SK-N-SH treated with all-trans-retinoic acid at 6 μM for 48 hours (cell line): ENCODE measurements at regions not wholly inside any gene's neighbourhood (a gene's known extent, or its start where the extent isn't known, plus 50 kb on each side); places are given as distances from the start of the nearest gene placed in this dataset.

Source experiments
- ATAC-seq: fragments of 200-7000 bp; cut with Tn5 transposase; 3 replicates; pipeline ENCODE4 v1.9.1; 2020; ENCODE audit warnings: mild to moderate bottlenecking, moderate library complexity
- ARNTL ChIP-seq: fragments of 450-650 bp; formaldehyde crosslinking; IDR thresholded peaks from 2 replicates; pipeline ENCODE4 v1.5.0; 2020; ENCODE audit warnings: low read depth, mild to moderate bottlenecking, moderate library complexity, borderline replicate concordance
- BACH2 ChIP-seq: fragments of 250-450 bp; sonication (Bioruptor Pico); IDR thresholded peaks from 2 replicates; pipeline ENCODE4 v1.9.0; 2021; ENCODE audit warnings: mild to moderate bottlenecking, borderline replicate concordance
- CREB5 ChIP-seq: fragments of 250-450 bp; sonication (Bioruptor Pico); IDR thresholded peaks from 2 replicates; pipeline ENCODE4 v1.5.1; 2020; ENCODE audit warnings: low read depth, mild to moderate bottlenecking, moderate library complexity
- CSRNP3 ChIP-seq: fragments of 250-450 bp; sonication (Bioruptor Pico); IDR thresholded peaks from 2 replicates; pipeline ENCODE4 v1.5.1; 2021; ENCODE audit warnings: mild to moderate bottlenecking, moderate library complexity
- ESRRG ChIP-seq: fragments of 250-450 bp; sonication (Bioruptor Pico); IDR thresholded peaks from 2 replicates; pipeline ENCODE4 v1.6.1; 2021; ENCODE audit warnings: mild to moderate bottlenecking
- GLIS3 ChIP-seq: fragments of 250-450 bp; sonication (Bioruptor Pico); IDR thresholded peaks from 2 replicates; pipeline ENCODE4 v1.5.0; 2020; ENCODE audit warnings: mild to moderate bottlenecking, moderate library complexity
- ISL1 ChIP-seq: fragments of 250-450 bp; sonication (Bioruptor Pico); IDR thresholded peaks from 2 replicates; pipeline ENCODE4 v2.1.2; 2022; ENCODE audit warnings: mild to moderate bottlenecking, moderate library complexity
- OSR1 ChIP-seq: fragments of 250-450 bp; sonication (Bioruptor Pico); IDR thresholded peaks from 2 replicates; pipeline ENCODE4 v1.8.0; 2022; ENCODE audit warnings: moderate library complexity, mild to moderate bottlenecking, inconsistent platforms
- PATZ1 ChIP-seq: fragments of 250-450 bp; sonication (Bioruptor Pico); IDR thresholded peaks from 2 replicates; pipeline ENCODE4 v1.8.0; 2020; ENCODE audit warnings: mild to moderate bottlenecking, moderate library complexity, borderline replicate concordance
- PPARA ChIP-seq: fragments of 250-450 bp; sonication (Bioruptor Pico); IDR thresholded peaks from 2 replicates; pipeline ENCODE4 v1.5.0; 2020; ENCODE audit warnings: mild to moderate bottlenecking, borderline replicate concordance
- RARB ChIP-seq: fragments of 250-450 bp; sonication (Bioruptor Pico); IDR thresholded peaks from 2 replicates; pipeline ENCODE4 v1.8.0; 2021; ENCODE audit warnings: mild to moderate bottlenecking, moderate library complexity
- TCF4 ChIP-seq: fragments of 250-450 bp; sonication (Bioruptor Pico); IDR thresholded peaks from 2 replicates; pipeline ENCODE4 v1.8.0; 2021; ENCODE audit warnings: mild to moderate bottlenecking, moderate library complexity, borderline replicate concordance
- TOX ChIP-seq: fragments of 250-450 bp; sonication (Bioruptor Pico); IDR thresholded peaks from 2 replicates; pipeline ENCODE4 v1.8.0; 2021; ENCODE audit warnings: mild to moderate bottlenecking, moderate library complexity, borderline replicate concordance
- ZFP3 ChIP-seq: fragments of 250-450 bp; sonication (Bioruptor Pico); IDR thresholded peaks from 2 replicates; pipeline ENCODE4 v1.5.0; 2020; ENCODE audit warnings: mild to moderate bottlenecking, moderate library complexity
- ZFP30 ChIP-seq: fragments of 450-650 bp; formaldehyde crosslinking; IDR thresholded peaks from 2 replicates; pipeline ENCODE4 v1.5.0; 2022; ENCODE audit warnings: mild to moderate bottlenecking, moderate library complexity
- ZNF70 ChIP-seq: fragments of 450-650 bp; formaldehyde crosslinking; IDR thresholded peaks from 2 replicates; pipeline ENCODE4 v1.5.0; 2020; ENCODE audit warnings: mild to moderate bottlenecking, moderate library complexity
- ZNF8 ChIP-seq: fragments of 450-650 bp; formaldehyde crosslinking; IDR thresholded peaks from 2 replicates; pipeline ENCODE4 v1.5.0; 2020; ENCODE audit warnings: mild to moderate bottlenecking, moderate library complexity
- TF ChIP-seq, protein P1 (sequence below): fragments of 250-450 bp; sonication (Bioruptor Pico); IDR thresholded peaks from 2 replicates; pipeline ENCODE4 v1.8.0; 2021; ENCODE audit warnings: low read depth, mild to moderate bottlenecking, moderate library complexity, borderline replicate concordance
- TF ChIP-seq, protein P2 (sequence below): fragments of 250-450 bp; sonication (Bioruptor Pico); IDR thresholded peaks from 2 replicates; pipeline ENCODE4 v1.5.0; 2020; ENCODE audit warnings: mild to moderate bottlenecking, moderate library complexity

GRCh38 chr11:91248199-91248807 lies 976.3 kb upstream of the FAT3 start (continued):
- no peak for TF ChIP-seq CREB5
- TF ChIP-seq, all 23 proteins: peak for 0

DNA sequence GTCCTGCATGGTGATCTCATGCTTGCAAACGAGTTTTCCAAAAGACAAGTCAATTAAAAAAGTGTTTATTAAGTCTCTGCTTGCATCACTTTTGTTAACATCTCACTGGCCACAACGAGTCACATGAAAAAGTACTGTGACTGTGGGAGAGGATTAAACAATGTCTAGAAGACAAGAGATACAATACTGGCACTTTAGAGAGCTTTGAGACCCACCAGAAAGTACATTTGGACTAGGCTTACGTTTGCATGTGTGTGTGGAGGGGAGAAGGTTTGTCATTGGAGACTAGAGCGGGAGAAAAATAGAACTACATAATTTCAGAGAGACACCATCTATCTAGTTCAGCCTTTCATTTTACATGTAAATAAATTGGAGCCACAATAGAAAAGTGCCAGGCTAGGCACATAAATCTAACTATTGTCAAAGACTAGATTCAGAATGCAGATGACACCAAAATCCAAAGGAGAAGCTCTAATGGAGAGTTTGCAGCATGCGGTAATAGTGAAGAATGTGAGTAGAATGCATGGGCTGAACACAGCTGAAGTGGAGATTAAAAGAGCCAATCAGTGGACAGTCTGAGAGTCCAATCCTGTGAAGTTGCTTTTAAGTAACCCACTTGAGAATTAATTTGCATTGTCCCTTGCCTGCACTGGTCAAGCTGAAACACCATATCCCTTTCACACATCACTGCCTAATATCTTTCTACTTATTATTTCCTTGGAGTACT lies 977.4 kb upstream of the FAT3 start:
- TF ChIP-seq, protein P1, sequence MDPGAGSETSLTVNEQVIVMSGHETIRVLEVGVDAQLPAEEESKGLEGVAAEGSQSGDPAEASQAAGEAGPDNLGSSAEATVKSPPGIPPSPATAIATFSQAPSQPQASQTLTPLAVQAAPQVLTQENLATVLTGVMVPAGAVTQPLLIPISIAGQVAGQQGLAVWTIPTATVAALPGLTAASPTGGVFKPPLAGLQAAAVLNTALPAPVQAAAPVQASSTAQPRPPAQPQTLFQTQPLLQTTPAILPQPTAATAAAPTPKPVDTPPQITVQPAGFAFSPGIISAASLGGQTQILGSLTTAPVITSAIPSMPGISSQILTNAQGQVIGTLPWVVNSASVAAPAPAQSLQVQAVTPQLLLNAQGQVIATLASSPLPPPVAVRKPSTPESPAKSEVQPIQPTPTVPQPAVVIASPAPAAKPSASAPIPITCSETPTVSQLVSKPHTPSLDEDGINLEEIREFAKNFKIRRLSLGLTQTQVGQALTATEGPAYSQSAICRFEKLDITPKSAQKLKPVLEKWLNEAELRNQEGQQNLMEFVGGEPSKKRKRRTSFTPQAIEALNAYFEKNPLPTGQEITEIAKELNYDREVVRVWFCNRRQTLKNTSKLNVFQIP (CRISPR knock-in tag): no peak
- TF ChIP-seq RARB (CRISPR knock-in tag): no peak
- no peak for TF ChIP-seq TCF4 (CRISPR knock-in tag)
- no peak for TF ChIP-seq GLIS3
- TF ChIP-seq ZNF70: no peak
- TF ChIP-seq PATZ1: no peak
- TF ChIP-seq OSR1: no peak
- TF ChIP-seq PPARA (CRISPR knock-in tag): no peak
- no peak for TF ChIP-seq ESRRG (CRISPR knock-in tag)
- TF ChIP-seq BACH2 (CRISPR knock-in tag): no peak
- TF ChIP-seq ZFP3 (CRISPR knock-in tag): no peak
- TF ChIP-seq ARNTL (CRISPR knock-in tag): no peak
- TF ChIP-seq CSRNP3 (CRISPR knock-in tag): no peak
- TF ChIP-seq ZNF8 (CRISPR knock-in tag): no peak
- TF ChIP-seq ZFP30 (CRISPR knock-in tag): no peak
- no peak for TF ChIP-seq ISL1 (CRISPR knock-in tag)
- no peak for ATAC-seq

- ATAC-seq: no peak
Observed at GRCh38 chr11:91244912-91245311, 979.7 kb upstream of the FAT3 start.

More at GRCh38 chr11:91244912-91245311, 979.7 kb upstream of the FAT3 start:
- TF ChIP-seq ISL1 (CRISPR knock-in tag) (no peak), TOX (CRISPR knock-in tag) (no peak), ZNF70 (no peak)
- TF ChIP-seq, protein P2, sequence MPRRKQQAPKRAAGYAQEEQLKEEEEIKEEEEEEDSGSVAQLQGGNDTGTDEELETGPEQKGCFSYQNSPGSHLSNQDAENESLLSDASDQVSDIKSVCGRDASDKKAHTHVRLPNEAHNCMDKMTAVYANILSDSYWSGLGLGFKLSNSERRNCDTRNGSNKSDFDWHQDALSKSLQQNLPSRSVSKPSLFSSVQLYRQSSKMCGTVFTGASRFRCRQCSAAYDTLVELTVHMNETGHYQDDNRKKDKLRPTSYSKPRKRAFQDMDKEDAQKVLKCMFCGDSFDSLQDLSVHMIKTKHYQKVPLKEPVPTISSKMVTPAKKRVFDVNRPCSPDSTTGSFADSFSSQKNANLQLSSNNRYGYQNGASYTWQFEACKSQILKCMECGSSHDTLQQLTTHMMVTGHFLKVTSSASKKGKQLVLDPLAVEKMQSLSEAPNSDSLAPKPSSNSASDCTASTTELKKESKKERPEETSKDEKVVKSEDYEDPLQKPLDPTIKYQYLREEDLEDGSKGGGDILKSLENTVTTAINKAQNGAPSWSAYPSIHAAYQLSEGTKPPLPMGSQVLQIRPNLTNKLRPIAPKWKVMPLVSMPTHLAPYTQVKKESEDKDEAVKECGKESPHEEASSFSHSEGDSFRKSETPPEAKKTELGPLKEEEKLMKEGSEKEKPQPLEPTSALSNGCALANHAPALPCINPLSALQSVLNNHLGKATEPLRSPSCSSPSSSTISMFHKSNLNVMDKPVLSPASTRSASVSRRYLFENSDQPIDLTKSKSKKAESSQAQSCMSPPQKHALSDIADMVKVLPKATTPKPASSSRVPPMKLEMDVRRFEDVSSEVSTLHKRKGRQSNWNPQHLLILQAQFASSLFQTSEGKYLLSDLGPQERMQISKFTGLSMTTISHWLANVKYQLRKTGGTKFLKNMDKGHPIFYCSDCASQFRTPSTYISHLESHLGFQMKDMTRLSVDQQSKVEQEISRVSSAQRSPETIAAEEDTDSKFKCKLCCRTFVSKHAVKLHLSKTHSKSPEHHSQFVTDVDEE (CRISPR knock-in tag): no peak
